ENCODE measurements at regions not wholly inside any gene's neighbourhood (a gene's known extent, or its start where the extent isn't known, plus 50 kb on each side); places are given as distances from the start of the nearest gene placed in this dataset.

GRCh38 chr1:234535763-234536515 lies 57.0 kb upstream of the TARBP1 start:
- DNase-seq, result no peak

GRCh38 chr1:234535218-234535617 lies 56.2 kb upstream of the TARBP1 start:
- DNase-seq, result no peak

GRCh38 chr1:234533975-234534876 lies 55.2 kb upstream of the TARBP1 start:
- no peak for DNase-seq

GRCh38 chr1:234533034-234533891 lies 54.3 kb upstream of the TARBP1 start:
- DNase-seq, result no peak

- DNase-seq, result no peak
These were observed 53.5 kb upstream of the TARBP1 start for GRCh38 chr1:234532503-234532922.

GRCh38 chr1:234531151-234531635 lies 52.2 kb upstream of the TARBP1 start:
- no peak for DNase-seq

GRCh38 chr1:234530672-234531071 lies 51.7 kb upstream of the TARBP1 start:
- no peak for DNase-seq

GRCh38 chr1:234529950-234530237 lies 50.9 kb upstream of the TARBP1 start:
- no peak for DNase-seq

- no peak for DNase-seq
These were observed 50.3 kb upstream of the TARBP1 start for GRCh38 chr1:234529095-234529949.
